Uterus (tissue), 3 donors: ENCODE measurements at regions not wholly inside any gene's neighbourhood (a gene's known extent, or its start where the extent isn't known, plus 50 kb on each side); places are given as distances from the start of the nearest gene placed in this dataset.

Experiments used
- DNase-seq, 2 donors: peaks; one replicate each; pipeline ENCODE4 v3.0.0-alpha.2; 2019 to 2020
- H3K27ac ChIP-seq, 2 donors: fragments of 200-600 bp; sonication (generic); 1 replicate in 1 of 2; 2 replicates in 1 of 2; pipeline ENCODE4 v1.5.1; 2016 to 2018
- H3K27me3 ChIP-seq, 2 donors: fragments of 200-600 bp; sonication (generic); one replicate each; pipeline ENCODE4 v1.5.1; 2018 to 2019; ENCODE audit warnings: control low read depth in 1 of 2
- H3K36me3 ChIP-seq, 2 donors: fragments of 200-600 bp; sonication (generic); one replicate each; pipeline ENCODE4 v1.5.1; 2019; ENCODE audit warnings: control low read depth in 1 of 2
- H3K4me1 ChIP-seq, 2 donors: fragments of 200-600 bp; sonication (generic); one replicate each; pipeline ENCODE4 v1.5.1; 2018 to 2019; ENCODE audit warnings: control low read depth in 1 of 2
- H3K4me3 ChIP-seq, 2 donors: fragments of 200-600 bp; sonication (generic); 1 replicate in 1 of 2; 2 replicates in 1 of 2; pipeline ENCODE4 v1.5.1; 2018 to 2019; ENCODE audit warnings: mild to moderate bottlenecking in 1 of 2
- H3K9me3 ChIP-seq, 2 donors: fragments of 200-600 bp; sonication (generic); one replicate each; pipeline ENCODE4 v1.5.1; 2019; ENCODE audit warnings: control low read depth in 1 of 2
- POLR2A ChIP-seq, 2 donors: fragments of 450-650 bp; IDR thresholded peaks; one replicate each; pipeline ENCODE4 v1.6.1; 2016; ENCODE audit warnings: antibody characterized with exemption in 2 of 2, mild to moderate bottlenecking in 1 of 2, moderate library complexity in 1 of 2
- intact Hi-C: fragments of 100-400 bp; cut with DNase I; formaldehyde crosslinking; loops from one replicate; pipeline ENCODE4 v1.15.1; 2023; ENCODE audit warnings: low total_unique reads
- TF ChIP-seq, protein P1 (sequence below), 4 experiments: fragments of 200-600 bp in 2 of 4; fragments of 450-650 bp in 2 of 4; sonication (generic) in 2 of 4; IDR thresholded peaks; one replicate each; pipeline ENCODE4 v1.5.1; 2016 to 2019; ENCODE audit warnings: antibody characterized with exemption in 4 of 4, mild to moderate bottlenecking in 2 of 4, moderate library complexity in 1 of 4
- donor health status: DM: yes; HTN: yes; CAD: no.

DNA sequence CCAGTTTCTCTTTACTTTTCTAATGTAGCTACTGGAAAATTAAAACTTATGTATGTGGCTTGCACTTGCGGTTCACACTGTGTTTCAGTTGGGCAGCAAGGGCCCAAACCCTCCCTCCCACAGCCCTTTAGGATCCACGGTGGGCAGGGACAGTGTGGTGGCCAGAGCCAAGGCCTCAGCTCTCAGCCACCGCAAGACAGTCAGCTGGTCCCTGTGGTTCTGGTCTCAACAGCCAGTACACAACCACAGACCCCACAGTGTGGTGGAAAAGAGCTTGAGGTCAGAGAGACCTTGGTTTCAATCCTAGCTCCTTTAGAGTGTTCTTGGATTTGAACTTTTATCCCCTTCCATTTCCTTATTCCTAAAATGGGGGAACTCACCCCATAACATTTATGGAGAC, 153.0 kb upstream of the SMIM23 start:
- intact Hi-C loops, result no loop called here
- H3K4me1 ChIP-seq, result peaks cover 0 to 3% of the 10 kb centered on the region in 2 donors
- H3K27ac ChIP-seq, result no peak overlapping the region
- no peaks in the 10 kb centered on the region for H3K9me3 ChIP-seq
- TF ChIP-seq POLR2A (IDR thresholded peaks at IDR 0.05), result no peak
- TF ChIP-seq, protein P1, sequence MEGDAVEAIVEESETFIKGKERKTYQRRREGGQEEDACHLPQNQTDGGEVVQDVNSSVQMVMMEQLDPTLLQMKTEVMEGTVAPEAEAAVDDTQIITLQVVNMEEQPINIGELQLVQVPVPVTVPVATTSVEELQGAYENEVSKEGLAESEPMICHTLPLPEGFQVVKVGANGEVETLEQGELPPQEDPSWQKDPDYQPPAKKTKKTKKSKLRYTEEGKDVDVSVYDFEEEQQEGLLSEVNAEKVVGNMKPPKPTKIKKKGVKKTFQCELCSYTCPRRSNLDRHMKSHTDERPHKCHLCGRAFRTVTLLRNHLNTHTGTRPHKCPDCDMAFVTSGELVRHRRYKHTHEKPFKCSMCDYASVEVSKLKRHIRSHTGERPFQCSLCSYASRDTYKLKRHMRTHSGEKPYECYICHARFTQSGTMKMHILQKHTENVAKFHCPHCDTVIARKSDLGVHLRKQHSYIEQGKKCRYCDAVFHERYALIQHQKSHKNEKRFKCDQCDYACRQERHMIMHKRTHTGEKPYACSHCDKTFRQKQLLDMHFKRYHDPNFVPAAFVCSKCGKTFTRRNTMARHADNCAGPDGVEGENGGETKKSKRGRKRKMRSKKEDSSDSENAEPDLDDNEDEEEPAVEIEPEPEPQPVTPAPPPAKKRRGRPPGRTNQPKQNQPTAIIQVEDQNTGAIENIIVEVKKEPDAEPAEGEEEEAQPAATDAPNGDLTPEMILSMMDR (IDR thresholded peaks at IDR 0.05), result no peak
- no peak for DNase-seq
- no peaks in the 10 kb centered on the region for H3K27me3 ChIP-seq
- H3K36me3 ChIP-seq, result no peaks in the 10 kb centered on the region
- H3K4me3 ChIP-seq, result no peak overlapping the region

DNA sequence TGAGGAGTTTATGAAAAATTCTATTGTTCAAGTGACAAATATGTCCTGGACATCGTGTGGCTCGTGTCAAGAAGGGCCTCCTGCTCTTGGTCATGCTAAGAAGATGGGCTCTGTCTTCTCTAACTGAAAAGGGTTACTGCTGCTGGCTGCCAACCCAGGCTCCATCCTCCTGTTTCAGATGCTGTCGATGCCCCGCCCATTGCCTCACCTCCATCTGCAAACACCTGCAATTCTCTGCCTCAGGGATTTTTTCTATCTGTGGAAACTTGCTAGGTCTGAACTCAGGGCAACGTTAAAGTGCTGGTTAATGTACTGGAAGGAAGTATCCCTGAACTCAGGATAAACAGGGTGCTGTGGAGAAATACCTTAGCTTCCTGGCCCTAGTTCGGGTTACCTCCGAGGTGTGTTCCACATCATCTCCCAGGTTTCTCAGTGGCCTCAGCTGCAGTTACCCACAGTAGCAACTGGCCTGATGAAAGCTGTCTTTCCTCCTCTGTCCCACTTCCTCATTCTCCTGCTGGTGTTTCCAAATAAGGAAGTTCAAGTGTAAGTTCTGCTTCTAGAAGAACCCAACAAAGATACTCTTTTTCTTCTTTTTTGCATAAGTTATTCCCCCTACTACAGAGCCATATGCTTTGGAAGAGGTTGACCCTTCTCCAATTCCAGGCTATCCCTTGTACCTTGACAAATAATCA, 151.7 kb upstream of the SMIM23 start:
- DNase-seq, result no peak
- H3K9me3 ChIP-seq, result no peaks in the 10 kb centered on the region
- H3K36me3 ChIP-seq, result no peaks in the 10 kb centered on the region
- no peaks in the 10 kb centered on the region for H3K27me3 ChIP-seq
- peaks cover 0 to 3% of the 10 kb centered on the region in 2 donors for H3K4me1 ChIP-seq
- intact Hi-C loops, result no loop called here
- H3K4me3 ChIP-seq, result no peak overlapping the region
- H3K27ac ChIP-seq, result no peak overlapping the region
- no peak for TF ChIP-seq POLR2A (IDR thresholded peaks at IDR 0.05)
- TF ChIP-seq, protein P1 (IDR thresholded peaks at IDR 0.05), result no peak

GRCh38 chr5:171634511-171634910, 151.1 kb upstream of the SMIM23 start:
- Histone ChIP-seq H3K27ac (no peak overlapping the region), H3K27me3 (no peaks in the 10 kb centered on the region), H3K4me1 (peaks cover 0 to 3% of the 10 kb centered on the region in 2 donors), H3K4me3 (no peak overlapping the region), H3K9me3 (no peaks in the 10 kb centered on the region), H3K36me3 (no peaks in the 10 kb centered on the region)
- intact Hi-C loops, result no loop called here
- no peak for TF ChIP-seq POLR2A (IDR thresholded peaks at IDR 0.05)
- TF ChIP-seq, protein P1 (IDR thresholded peaks at IDR 0.05), result no peak
- DNase-seq, result no peak

DNA sequence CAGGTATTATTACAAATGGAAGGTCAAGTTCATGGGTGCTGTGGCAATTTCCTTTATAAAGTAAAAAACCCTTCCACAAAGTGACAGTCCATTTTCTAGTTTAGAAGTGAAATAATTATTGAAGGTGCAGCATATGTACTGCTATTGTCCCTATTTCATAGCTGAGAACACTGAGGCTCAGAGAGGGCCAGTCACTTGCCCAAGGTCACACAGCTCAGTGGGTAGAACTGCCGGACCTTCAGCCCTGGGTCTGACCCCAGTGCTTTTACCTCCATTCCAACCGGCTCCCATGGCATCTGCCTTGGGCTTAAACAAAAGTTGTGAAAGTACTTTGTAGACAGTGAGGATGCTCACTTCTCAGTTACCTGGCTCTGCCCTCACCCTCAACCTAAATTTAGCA, 150.6 kb upstream of the SMIM23 start:
- Histone ChIP-seq H3K4me3 (no peak overlapping the region), H3K36me3 (no peaks in the 10 kb centered on the region), H3K27ac (no peak overlapping the region), H3K9me3 (no peaks in the 10 kb centered on the region), H3K4me1 (peaks cover 0 to under 1% of the 10 kb centered on the region in 2 donors), H3K27me3 (no peaks in the 10 kb centered on the region)
- DNase-seq, result no peak
- no peak for TF ChIP-seq POLR2A (IDR thresholded peaks at IDR 0.05)
- TF ChIP-seq, protein P1 (IDR thresholded peaks at IDR 0.05), result no peak
- intact Hi-C loops, result no loop called here

- Histone ChIP-seq H3K27me3 (no peaks in the 10 kb centered on the region), H3K4me1 (no peaks in the 10 kb centered on the region), H3K9me3 (no peaks in the 10 kb centered on the region), H3K36me3 (no peaks in the 10 kb centered on the region), H3K27ac (no peak overlapping the region), H3K4me3 (no peak overlapping the region)
- no peak for DNase-seq
- intact Hi-C loops, result no loop called here
- TF ChIP-seq POLR2A (IDR thresholded peaks at IDR 0.05), result no peak
- TF ChIP-seq, protein P1 (IDR thresholded peaks at IDR 0.05), result no peak
Observed at GRCh38 chr5:171635561-171636245, 149.9 kb upstream of the SMIM23 start.
